GM10266 (cell line): ENCODE measurements at regions not wholly inside any gene's neighbourhood (a gene's known extent, or its start where the extent isn't known, plus 50 kb on each side); places are given as distances from the start of the nearest gene placed in this dataset.
A peak's percentile ranks its signal among the peaks of the same experiment; 100 is the strongest.

Experiments used
- DNase-seq: peaks from one replicate; pipeline ENCODE4 v3.0.0; 2012; ENCODE audit errors: extremely low spot score
- TF ChIP-seq, protein P1 (sequence below): IDR thresholded peaks from 2 replicates; pipeline ENCODE4 v1.5.1; 2012; ENCODE audit warnings: mild to moderate bottlenecking, low read depth; ENCODE audit not compliant: control insufficient read depth, insufficient read depth; ENCODE audit errors: missing control alignments

DNA sequence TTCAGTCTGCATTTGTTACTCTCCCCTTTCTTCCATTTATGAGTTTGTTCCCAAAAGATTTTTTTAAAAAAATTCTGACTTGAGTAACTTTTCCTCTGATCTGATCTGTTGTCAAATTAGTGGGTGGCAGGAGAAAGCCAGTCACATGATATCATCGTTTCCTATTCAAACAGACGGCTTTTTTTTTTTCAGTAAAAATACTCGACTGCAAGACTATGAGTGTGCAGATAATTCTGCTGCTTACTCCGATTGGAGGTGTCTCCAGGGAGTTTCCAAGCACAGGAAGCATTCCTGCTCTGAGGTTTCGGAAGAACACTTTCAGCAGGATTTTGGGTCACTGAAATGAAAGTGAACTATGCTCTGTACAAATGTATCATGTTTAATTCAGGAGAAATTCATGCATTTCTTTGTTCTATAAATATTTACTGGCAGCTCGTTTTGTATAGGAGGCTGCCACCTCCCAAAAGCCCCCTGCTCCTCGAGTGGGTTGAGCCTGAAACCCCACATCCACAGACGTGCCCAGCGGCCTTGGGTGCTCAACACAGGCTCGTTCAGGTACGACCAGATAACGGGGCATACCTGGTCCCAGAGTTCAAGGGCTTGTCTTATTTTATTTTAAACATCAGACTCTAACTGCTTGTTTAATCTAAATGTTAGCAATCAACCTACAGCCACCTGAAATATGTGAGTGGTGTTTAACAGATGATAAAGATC is 126.9 kb upstream of the ZNF516 start:
- TF ChIP-seq, protein P1, sequence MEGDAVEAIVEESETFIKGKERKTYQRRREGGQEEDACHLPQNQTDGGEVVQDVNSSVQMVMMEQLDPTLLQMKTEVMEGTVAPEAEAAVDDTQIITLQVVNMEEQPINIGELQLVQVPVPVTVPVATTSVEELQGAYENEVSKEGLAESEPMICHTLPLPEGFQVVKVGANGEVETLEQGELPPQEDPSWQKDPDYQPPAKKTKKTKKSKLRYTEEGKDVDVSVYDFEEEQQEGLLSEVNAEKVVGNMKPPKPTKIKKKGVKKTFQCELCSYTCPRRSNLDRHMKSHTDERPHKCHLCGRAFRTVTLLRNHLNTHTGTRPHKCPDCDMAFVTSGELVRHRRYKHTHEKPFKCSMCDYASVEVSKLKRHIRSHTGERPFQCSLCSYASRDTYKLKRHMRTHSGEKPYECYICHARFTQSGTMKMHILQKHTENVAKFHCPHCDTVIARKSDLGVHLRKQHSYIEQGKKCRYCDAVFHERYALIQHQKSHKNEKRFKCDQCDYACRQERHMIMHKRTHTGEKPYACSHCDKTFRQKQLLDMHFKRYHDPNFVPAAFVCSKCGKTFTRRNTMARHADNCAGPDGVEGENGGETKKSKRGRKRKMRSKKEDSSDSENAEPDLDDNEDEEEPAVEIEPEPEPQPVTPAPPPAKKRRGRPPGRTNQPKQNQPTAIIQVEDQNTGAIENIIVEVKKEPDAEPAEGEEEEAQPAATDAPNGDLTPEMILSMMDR, result no peak
- no peak for DNase-seq

DNA sequence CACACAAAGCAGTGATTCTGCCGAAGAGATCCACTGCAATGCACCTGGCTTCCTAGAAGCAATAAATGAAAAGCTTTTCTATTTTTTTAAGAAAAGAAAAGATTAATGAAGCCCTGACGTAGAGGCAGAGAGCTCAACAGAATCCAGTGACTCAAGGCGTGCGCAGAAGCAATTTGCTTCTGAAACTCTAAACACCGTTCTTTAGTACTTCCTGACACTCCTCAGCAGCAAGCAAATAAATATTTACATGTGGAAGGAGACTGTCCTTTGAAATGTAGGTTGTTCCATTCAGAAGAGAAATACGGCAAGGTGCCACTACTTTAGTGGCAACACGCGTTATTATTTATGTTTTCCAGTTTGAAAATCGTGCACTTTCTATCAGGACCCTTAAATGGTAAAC is 126.2 kb upstream of the ZNF516 start:
- TF ChIP-seq, protein P1, result no peak
- DNase-seq, result no peak

DNA sequence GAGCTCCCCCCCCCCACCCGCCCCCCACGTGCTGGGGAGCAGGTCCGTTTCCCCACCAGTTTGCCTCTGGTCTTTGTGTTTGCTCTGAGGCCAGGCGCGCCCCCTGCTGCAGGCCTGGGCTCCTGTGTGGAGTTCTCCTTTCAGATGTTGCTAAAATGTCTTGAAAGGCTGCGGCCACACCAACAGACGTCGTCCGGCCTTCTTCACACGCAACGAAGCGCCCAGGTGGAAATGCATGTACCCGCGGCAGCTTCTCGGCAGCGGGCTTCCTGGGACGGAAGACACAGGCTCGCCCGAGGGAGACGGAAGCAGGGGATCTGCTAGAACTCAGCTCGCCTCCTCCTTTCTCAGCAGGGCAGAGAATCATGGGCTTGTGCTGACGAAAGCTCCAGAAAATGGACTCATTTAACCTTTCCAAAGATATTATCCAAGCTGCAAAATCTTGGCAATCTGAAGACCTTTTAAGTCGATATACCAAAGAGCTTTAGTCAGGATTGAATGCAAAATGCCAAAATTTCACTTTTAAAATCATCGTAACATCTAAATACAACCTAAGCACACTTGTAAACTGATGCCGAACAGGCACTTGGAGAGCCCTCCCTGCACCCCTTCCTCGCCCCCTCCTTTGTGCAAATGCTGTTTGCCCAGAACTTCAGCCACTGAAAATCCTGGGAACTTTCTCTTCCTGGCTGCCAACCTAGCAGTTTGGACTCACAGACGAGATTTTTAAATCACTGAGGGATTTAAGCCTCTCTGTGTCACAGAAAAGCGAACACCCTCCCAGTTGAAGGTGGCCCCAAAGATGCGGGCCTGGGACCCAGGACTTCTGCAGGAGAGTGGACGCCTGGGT is 125.5 kb upstream of the ZNF516 start:
- DNase-seq, result peak; percentile 84
- TF ChIP-seq, protein P1, result peak; percentile 65

DNA sequence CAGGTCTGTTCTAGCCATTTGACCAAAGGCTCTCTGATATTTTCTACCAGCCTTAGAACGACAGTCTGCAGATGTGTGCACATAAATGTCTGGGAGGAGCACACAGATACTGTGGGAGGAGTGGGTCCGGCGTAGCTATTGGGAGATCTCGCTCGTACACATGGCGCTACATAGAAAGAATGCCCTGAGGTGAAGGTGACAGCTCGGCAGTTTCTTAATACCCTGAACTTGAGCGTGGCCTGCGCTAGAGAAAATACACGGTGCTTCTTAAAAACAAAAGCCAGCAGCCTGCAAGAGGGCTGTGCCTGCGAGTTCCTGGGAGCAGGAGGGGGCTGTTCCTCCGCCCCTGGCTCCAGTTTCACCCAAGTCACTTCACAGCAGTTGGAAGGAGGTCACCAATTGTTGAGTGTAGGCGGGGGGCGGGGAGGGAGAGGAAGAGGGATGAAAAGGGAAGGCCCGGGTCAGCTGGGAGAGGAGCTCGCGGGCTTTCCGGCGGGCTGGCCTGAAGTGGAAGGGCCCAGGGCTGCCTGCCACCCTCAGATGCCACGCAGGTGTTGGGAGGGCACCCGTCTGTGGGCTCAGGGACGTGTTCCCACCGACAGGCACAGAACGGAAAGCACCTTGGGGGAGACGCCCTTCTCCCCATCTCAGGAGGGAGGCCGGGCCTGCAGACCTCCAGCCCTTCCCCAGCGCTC is 124.7 kb upstream of the ZNF516 start:
- DNase-seq, result no peak
- TF ChIP-seq, protein P1, result no peak

DNA sequence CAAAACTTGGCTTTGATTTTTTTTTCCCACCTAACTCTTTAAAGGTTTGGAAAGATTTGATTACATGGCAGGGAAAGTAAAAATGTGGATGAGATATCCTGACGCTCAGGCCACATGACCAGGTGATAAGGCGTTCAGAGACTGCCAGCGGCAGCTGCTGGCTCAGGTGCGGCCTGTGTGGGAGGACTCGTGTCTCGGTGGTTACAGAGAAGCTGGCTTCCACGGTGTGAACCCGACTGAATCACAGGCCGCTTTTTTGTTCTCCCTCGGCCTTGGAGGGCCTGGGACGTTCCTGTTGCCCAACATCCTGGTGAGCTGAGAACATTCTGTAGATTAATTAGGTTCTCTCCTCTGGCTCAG is 124.2 kb upstream of the ZNF516 start:
- TF ChIP-seq, protein P1, result no peak
- DNase-seq, result no peak

DNA sequence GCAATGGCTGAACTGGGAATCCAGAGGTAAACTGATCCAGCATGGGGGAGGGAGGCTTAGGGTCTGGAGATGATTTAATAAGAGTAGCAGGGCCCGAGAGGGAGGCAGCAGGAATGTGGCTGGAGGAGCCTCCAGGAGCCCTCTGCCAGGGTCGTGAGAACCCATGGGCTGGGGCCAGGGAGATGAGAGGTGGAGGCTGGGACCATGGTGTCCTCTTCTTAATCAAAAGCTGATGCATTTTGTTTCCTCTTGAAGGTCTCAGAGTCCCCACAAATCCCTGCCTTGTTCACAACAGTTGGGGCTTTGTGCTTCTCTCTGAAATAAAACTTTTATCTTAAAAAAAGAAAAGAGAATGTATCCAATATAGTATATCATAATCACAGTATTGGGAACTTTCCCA is 123.7 kb upstream of the ZNF516 start:
- TF ChIP-seq, protein P1, result no peak
- no peak for DNase-seq
